ENCODE measurements at regions not wholly inside any gene's neighbourhood (a gene's known extent, or its start where the extent isn't known, plus 50 kb on each side); places are given as distances from the start of the nearest gene placed in this dataset.
A peak's percentile ranks its signal among the peaks of the same experiment; 100 is the strongest.
"Not testable (repeated sequence)": the region's sequence is repeated elsewhere in the genome, so short reads cannot be mapped to it uniquely, and the experiment has no call there.

DNA sequence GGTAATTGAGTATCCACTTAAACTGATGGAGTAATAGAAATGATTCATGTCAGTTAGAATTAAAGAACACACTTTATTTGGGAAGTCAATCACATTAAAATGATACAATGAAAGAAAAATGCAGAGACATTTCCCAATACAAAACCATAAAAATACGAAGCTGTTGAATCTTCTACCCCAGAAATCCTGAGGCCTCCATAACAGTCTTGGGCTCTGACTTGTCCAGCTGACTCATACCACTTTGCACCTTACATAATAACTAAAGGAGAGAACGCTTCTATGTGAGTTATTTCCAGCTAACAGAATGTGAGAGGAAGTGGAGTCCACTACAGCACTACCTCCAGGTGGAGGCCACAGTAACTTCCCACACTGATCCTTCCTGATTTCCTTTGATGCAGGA lies 305.0 kb downstream of the MRPS30 start:
- 51 to 58% methylated on average over 2 of the region's 2 CpGs for WGBS, 2 donors
- Histone ChIP-seq H3K27ac (no peak overlapping the region), H3K4me1 (no peaks in the 10 kb centered on the region), H3K9me3 (peaks cover 0 to 3% (median 0%) of the 10 kb centered on the region in 4 donors), H3K36me3 (no peaks in the 10 kb centered on the region), H3K27me3 (no peaks in the 10 kb centered on the region), H3K4me3 (no peak overlapping the region)
- ATAC-seq (ENCODE audit: low FRiP score in 2 of 2) (no peak), DNase-seq (no peak)
- no peak for TF ChIP-seq POLR2A (IDR thresholded peaks at IDR 0.05)
- no peak for TF ChIP-seq EP300 (IDR thresholded peaks at IDR 0.05)
- TF ChIP-seq POLR2AphosphoS5 (IDR thresholded peaks at IDR 0.05) = no peak
- TF ChIP-seq, protein P1, sequence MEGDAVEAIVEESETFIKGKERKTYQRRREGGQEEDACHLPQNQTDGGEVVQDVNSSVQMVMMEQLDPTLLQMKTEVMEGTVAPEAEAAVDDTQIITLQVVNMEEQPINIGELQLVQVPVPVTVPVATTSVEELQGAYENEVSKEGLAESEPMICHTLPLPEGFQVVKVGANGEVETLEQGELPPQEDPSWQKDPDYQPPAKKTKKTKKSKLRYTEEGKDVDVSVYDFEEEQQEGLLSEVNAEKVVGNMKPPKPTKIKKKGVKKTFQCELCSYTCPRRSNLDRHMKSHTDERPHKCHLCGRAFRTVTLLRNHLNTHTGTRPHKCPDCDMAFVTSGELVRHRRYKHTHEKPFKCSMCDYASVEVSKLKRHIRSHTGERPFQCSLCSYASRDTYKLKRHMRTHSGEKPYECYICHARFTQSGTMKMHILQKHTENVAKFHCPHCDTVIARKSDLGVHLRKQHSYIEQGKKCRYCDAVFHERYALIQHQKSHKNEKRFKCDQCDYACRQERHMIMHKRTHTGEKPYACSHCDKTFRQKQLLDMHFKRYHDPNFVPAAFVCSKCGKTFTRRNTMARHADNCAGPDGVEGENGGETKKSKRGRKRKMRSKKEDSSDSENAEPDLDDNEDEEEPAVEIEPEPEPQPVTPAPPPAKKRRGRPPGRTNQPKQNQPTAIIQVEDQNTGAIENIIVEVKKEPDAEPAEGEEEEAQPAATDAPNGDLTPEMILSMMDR (IDR thresholded peaks at IDR 0.05) = no peak

DNA sequence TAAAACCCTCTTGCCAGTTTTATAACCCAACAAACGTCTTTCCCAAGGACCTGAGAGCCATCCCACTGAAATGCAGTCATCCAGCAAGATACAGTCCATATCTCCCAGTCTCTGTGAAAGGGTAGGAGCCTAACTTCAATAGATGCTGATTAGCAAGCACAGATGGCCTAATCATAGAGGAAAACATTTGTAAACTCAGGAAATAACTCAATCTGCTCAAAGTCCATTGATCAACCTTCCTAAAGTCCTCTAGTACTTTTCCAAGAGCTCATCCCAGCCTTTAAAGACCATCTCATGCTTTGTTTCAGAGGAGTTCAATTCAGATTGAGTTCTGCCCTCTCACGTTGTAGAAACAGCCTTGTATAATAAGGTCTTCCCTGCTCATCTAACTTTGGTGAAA lies 324.2 kb downstream of the MRPS30 start:
- ATAC-seq (ENCODE audit: low FRiP score in 2 of 2) = no peak
- H3K4me1 ChIP-seq = no peaks in the 10 kb centered on the region
- H3K27ac ChIP-seq = no peak overlapping the region
- no peaks in the 10 kb centered on the region for H3K36me3 ChIP-seq
- no peak overlapping the region for H3K4me3 ChIP-seq
- TF ChIP-seq POLR2AphosphoS5 (IDR thresholded peaks at IDR 0.05) = no peak
- no peak for TF ChIP-seq POLR2A (IDR thresholded peaks at IDR 0.05)
- TF ChIP-seq, protein P1 (IDR thresholded peaks at IDR 0.05) = no peak
- no peak for TF ChIP-seq EP300 (IDR thresholded peaks at IDR 0.05)
- no peak for DNase-seq
- no peaks in the 10 kb centered on the region for H3K9me3 ChIP-seq
- WGBS, 2 donors = 33 to 39% methylated on average over 2 of the region's 2 CpGs
- no peaks in the 10 kb centered on the region for H3K27me3 ChIP-seq

DNA sequence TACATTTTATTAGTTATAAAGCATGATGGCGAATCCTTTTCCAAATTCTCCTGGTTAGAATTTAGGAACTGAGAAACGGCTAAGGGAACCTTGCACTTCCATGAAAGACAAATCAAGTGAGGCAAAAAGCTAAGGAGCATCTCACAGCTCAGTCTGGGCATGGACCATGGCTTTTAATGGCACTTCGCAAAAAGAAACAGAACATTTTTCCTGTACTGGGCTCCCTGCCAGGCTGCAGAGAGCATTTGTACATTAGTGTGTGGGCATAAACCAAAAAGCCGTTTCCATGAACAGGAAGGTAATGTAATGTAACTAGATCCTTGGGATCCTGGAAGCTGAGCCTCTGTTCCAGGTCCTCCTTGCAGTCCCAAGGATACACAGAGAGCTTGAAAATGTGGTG lies 354.2 kb downstream of the MRPS30 start:
- no peak for ATAC-seq (ENCODE audit: low FRiP score in 2 of 2)
- Histone ChIP-seq H3K4me1 (no peaks in the 10 kb centered on the region), H3K27me3 (no peaks in the 10 kb centered on the region), H3K27ac (no peak overlapping the region), H3K9me3 (no peaks in the 10 kb centered on the region), H3K4me3 (no peak overlapping the region), H3K36me3 (no peaks in the 10 kb centered on the region)
- WGBS, 2 donors = 43 to 60% methylated on average over 4 of the region's 4 CpGs
- DNase-seq = no peak
- TF ChIP-seq POLR2AphosphoS5 (IDR thresholded peaks at IDR 0.05) = no peak
- TF ChIP-seq EP300 (IDR thresholded peaks at IDR 0.05) = no peak
- TF ChIP-seq, protein P1 (IDR thresholded peaks at IDR 0.05) = no peak
- TF ChIP-seq POLR2A (IDR thresholded peaks at IDR 0.05) = no peak

DNA sequence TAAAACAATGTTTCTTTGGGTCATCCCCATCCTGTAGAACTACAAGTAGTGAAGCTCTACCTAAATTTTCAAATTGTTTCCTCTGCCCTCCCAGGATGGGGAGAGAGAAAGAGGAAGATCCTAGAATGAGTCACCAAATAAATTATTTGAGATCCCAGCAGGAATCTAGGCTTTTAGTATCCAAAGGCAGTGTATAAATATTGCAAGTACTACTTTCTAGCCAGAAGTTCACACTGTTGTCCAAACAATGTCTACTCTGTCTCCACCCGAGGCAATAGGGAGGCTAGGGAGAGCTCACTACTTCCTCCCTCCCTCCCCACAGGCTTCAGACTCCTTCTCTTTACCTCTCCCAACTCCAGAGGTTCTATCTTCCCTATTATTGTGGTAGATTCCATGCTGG lies 362.8 kb downstream of the MRPS30 start:
- DNase-seq (no peak), ATAC-seq (ENCODE audit: low FRiP score in 2 of 2) (no peak)
- no peaks in the 10 kb centered on the region for H3K36me3 ChIP-seq
- H3K9me3 ChIP-seq = no peaks in the 10 kb centered on the region
- TF ChIP-seq EP300 (IDR thresholded peaks at IDR 0.05) (no peak), POLR2AphosphoS5 (IDR thresholded peaks at IDR 0.05) (no peak)
- TF ChIP-seq, protein P1 (IDR thresholded peaks at IDR 0.05) = no peak
- WGBS, 2 donors = 28 to 30% methylated on average over 1 of the region's 1 CpG
- H3K4me3 ChIP-seq = no peak overlapping the region
- H3K27ac ChIP-seq = no peak overlapping the region
- H3K4me1 ChIP-seq = no peaks in the 10 kb centered on the region
- no peaks in the 10 kb centered on the region for H3K27me3 ChIP-seq

DNA sequence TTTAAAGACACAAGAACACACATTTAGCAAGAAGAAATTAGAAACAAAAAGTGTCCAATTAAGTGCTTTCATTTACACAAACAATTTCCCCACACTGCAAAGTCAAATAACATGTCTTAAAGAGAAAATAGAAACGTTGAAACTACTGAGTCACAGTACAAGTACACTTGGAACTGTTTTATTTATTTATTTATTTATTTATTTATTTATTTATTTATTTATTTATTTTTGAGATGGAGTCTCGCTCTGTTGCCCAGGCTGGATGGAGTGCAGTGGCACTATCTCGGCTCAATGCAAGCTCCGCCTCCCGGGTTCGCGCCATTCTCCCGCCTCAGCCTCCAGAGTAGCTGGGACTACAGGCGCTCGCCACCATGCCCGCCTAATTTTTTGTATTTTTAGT lies 363.9 kb downstream of the MRPS30 start:
- not testable (repeated sequence) for H3K27ac ChIP-seq; H3K4me1 ChIP-seq; ATAC-seq (ENCODE audit: low FRiP score in 2 of 2); H3K36me3 ChIP-seq; H3K4me3 ChIP-seq; H3K9me3 ChIP-seq; H3K27me3 ChIP-seq
- WGBS, 2 donors = 94 to 95% methylated on average over 11 of the region's 11 CpGs
- peak in 1 of 2 donors; percentile 37 for DNase-seq
